CD4-positive, alpha-beta T cell treated with Interleukin-6 at 100 ng/mL for 8 hours (primary cell): ENCODE measurements at regions not wholly inside any gene's neighbourhood (a gene's known extent, or its start where the extent isn't known, plus 50 kb on each side); places are given as distances from the start of the nearest gene placed in this dataset.
"Not testable (repeated sequence)": the region's sequence is repeated elsewhere in the genome, so short reads cannot be mapped to it uniquely, and the experiment has no call there.

Experiments
- DNase-seq: peaks from one replicate; pipeline ENCODE4 v3.0.0-alpha.2; 2020; ENCODE audit warnings: mixed read lengths, low spot score

DNA sequence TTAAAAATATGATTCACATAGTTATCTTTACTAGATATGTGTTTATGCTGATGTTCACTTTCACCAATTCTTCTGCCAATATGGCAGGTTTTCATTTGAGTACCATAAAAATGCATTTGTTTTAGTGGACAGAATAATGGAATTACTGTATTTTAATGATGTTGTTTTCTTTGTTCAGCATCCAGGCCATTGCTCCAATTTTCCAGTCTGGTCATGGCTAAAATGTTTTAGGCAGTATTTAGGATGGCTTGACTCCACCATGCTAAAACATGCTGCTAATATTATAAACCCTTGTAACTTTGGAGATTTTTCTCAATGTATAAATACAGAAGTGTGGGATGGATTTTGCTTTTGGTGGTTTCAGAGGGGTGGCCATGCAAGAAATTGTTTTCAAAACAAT, 273.0 kb upstream of the RPS23 start:
- no peak for DNase-seq

DNA sequence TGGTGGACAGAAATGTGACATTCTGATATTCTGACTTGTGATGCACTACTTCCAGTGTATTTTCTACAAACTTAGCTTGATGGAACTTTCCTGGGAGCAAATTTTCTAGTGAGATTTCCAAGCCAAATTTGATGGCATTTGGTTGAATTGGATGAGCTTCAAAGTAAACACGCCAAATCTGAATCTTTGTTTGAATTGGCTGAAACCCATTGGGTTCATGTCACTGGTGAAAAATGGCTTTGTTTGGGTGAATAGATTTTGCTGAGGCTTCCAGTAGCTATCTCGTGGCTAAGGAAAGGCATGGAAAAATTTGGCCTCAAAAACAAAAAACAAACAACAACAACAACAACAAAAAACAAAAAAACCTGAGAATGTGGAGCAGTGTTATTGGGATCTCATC, 271.1 kb upstream of the RPS23 start:
- DNase-seq: no peak

DNA sequence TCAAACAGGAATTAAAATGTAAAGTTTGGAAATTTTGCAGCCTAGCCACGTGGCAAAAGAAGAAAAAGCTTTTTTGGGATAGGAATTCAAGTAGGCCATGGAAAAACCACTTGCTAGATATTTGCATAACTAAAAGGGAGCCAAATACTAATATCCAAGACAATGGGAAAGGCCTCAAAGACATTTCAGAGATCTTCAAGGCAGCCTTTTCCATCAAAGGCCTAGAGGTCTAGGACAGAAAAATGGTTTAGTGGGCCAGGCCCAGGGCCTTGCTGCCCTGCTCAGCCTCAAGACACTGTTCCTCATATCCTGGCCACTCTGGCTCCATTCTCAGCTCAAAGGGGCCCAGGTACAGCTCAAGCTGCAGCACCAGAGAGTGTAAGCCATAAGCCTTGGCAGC, 265.9 kb upstream of the RPS23 start:
- DNase-seq: no peak

DNA sequence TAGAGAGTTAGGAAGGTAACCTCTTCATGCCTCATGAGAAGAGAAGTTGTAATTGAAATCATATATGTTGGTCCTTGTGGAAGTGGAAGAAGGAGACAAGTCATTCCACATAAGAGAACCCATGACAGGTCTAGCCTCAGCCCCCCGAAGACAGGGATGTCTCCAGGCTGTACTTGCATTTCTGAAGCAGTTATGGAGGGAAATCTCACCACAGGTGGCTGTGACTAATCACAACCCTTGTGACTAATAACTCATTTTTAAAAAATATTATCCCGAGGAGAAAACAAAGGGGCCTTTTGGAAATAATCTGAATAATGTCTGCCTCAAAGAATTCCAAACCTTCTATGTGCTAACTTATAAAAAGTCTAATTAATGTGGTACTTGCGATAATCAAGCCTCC, 262.1 kb upstream of the RPS23 start:
- DNase-seq: no peak

DNA sequence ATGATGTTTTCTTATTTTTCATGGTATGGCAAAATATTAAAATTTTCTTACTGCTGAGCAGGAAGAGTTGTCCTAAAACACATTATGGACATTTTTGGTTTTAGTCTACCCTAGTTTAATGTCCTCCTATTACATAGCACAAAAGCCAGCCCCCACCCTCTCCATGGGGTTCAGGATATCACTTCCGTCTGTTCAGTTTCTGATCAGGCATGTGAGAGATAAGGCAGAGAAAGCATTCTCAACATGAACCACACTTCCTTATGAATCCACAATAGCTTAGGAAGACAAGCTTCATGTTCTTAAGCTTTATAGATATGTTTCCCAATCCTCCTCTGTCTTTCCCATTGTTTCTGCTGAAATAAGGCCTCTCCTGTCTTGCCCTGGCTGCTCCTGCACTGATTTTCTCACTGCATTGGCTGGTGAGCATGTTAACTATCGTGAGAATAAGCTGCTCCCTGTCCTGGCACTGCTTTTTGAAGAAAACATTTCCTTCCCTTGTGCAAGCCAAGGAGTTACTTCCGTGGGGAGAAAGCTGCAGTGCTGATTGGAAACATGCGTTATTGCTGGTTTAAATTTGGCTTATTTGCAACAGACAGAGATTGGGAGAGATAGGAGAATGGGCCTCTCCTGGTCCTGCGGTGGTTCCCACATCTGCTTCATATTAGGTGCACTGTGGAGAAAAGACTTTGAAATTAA, 260.3 kb upstream of the RPS23 start:
- no peak for DNase-seq

DNA sequence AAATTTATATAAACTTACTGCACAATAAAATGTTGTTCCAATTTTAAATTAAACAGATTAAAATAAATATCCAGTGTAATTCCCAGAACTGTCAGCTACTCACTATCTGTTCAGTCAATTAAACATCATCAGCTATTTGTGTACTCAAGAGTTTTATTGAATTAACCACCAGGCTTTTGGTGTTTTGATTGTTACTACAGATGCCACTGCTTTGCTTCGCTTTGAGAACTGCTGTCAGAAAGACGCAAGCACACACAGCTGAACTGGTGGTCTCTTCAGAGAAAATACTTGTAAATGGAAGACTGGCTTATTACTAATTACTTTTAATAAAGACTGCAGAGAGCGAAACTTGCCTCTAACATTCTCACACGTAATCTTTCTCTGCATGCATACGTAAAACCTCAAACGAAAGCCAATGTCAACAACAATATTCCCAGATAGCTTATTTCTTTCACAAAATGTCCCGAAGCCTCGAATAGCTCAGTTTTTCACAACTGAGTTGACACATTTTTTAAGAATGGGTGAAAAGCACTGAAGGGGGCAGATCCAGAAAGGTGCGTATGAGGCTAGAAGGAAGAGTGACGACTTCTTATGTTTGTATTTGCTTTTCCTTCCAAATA, 259.6 kb upstream of the RPS23 start:
- DNase-seq: no peak

DNA sequence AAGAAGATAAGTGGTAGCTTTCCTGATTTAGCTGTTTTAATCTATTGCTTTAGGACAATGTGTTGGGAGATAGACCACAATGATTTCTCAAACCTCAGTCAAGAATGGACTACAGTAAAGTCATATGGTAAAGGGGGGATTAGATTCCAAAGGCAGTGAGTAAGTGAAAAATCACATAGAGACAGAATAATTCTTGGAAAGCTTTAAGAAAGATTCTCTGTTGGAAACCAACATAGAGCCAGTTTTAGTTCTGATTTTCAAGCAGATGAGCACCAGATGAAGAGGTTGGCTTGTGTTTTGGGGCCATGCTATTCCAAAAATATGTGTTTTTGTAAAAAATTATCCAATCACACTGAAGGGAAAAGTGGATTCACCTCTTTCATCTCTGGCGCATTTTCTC, 256.8 kb upstream of the RPS23 start:
- no peak for DNase-seq

DNA sequence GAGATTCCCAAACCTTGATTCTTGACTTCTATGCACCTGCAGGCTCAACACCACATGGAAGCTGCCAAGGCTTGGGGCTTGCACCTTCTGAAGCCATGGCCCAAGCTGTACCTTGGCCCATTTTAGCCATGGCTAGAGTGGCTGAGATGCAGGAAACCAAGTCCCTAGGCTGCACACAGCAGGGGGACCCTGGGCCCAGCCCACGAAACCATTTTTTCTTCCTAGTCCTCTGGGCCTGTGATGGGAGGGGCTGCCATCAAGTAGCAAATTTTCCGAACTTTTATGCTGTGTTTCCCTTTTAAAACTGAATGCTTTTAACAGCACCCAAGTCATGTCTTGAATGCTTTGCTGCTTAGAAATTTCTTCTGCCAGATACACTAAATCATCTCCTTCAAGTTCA, 253.9 kb upstream of the RPS23 start:
- DNase-seq: not testable (repeated sequence)

DNA sequence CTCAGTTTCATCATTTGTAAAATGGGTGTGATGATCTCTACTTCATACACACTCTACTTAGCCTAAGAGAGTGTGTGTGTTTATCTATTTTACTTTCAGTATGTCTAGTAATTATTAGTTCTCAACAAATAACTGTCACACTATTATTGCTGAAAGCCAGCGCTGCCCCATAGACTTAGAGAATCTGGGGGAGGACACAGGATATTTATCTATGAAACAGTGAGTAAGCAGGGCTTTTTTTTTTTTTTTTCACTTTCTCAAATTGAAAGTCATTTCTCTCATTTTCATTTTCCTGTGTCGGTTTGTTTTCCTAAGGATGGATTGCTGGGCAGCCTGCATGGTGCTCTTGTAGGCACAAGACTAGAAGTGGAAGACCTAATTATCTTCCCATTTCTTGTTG, 248.4 kb upstream of the RPS23 start:
- DNase-seq: no peak

DNA sequence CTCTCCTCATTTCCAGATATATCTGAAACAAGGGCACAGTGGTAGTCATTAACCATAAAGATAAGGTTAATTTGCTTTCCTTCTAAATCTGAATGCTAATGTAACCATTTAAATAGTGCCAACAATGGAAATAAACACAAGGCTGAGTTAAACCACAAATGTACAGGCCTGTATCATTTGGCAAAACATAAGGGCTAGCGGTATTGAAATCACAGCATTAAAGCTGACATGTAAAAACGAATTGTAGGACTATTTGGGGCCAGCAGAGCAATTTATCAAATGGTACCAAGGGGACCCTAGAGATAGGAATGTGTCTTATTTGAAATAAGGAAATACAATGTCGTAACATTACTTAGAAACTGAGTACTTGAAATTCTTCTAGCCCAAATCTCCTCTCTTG, 247.5 kb upstream of the RPS23 start:
- no peak for DNase-seq

DNA sequence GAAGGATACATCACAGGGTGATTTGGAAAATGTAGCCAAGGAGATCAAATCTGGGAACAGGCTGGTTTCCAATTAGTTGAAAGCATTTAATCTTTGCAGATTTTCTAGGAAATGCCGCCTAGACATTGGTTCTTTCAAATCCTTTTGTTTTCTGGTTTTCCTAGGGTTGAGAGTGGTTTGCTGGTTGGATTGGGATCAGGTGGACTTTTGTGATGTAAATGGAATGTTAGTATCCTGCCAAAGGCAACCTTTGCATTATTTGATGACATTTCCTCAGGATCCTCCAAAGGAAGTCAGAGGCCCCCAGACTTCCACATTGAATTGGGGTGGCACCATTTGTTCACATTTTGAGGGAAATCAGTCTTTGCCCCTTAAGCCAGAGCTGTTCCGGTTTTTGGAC, 245.5 kb upstream of the RPS23 start:
- DNase-seq: no peak

DNA sequence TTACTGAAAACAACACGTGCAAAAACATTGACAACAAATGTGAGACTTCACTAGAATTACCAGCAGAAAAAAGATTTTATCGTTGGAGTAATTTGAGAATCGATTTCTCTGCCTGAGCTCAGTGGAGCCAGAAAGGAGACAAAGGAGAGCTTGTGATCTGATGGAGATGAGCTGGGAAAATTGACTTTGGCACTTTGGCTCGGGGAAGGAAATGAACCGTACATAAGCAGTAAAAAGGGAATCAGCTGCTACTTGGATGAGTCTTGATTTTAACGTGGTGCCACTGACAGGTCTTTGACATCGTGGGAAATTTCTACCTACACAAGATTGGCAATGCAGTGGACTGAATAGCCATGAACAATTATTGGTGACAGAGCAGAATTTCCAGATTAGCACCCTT, 244.7 kb upstream of the RPS23 start:
- no peak for DNase-seq

DNA sequence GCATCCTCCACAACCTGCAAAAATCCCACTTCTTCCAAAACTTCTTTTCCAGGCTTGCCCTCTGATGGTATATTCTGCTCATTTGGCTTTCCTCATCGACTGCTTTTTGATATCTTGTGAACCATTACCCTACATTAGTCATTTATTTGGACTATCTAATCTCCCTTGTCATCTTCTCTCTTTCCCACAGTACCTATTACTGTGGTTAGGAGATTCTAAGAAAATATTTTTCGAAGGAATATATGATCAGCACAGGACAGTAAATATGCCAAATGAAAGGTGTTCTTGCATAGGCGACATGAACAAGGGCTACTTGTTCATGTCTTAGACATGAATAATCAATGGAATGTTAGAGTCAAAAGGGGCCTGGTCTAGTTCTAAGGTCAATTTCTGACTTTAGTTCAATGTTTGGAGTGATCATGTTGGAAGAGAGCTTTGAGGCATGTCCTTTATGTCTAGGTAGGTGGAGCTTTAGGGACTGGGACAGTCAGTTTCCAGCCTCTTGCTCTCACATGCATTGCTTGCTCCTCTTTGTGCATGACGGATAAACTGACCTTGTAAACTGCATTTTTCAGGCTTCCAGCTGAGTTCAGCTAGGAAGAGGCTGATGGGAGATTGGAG, 243.4 kb upstream of the RPS23 start:
- no peak for DNase-seq

DNA sequence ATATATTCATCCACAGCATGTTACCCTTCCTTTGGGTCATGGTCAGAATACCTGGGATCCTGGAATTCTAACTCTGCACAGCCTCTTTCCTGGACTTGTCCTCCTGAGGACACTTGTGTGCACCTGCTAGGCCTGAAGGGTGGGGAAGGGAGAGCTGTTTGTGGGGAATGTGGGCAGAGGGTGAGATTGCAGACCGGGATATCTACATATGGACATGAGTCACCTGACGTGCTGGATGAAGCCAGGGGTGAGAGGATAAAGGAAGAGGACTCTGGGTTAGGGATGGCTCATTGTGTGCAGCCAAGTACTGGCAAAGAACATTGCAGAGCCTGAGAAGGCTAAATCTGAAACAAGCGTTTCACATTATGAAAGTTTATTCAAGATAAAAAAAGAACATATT, 241.4 kb upstream of the RPS23 start:
- DNase-seq: no peak

DNA sequence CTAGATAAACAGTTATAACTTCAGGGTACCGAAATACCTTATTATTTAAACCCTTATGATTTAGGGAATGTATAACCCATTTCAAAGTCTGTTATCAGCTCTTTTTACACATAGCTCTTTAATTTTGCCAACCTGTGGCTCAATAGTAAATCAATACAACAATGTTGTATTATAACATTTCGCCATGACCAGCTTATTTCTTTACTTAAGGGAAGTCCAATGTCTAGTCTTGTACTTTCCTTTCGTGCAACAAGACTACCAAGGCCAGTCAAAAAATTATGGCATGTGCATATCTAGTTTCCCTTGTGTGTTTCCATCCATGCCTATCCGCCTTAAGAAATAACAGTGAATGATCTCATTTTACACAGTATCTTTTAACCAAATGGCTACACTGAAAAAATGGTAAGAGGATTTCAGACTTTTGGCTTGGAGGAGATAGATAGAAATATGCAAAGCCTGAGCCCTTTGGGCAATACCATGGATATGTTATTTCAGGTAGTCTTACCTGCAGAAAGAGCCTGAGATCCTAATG, 239.5 kb upstream of the RPS23 start:
- no peak for DNase-seq

DNA sequence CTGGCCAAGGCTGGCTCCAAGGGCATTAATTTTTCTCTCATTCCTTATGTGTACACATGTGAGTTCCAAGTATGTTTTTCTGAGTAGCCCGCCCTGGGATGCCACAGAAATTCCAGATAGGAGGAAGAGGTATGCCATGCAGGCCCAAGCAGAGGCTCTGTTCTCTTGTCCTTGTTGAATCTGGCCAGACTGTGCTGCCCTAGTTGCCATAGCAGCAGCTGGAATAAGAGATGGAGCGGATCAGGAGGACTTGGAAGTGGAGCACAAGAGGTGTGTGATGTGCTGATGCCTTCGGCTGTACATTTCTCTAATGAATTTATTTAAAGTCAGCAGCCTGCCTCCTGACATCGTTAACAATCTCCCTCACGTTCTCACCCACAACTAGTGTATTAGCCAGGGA, 235.6 kb upstream of the RPS23 start:
- no peak for DNase-seq

DNA sequence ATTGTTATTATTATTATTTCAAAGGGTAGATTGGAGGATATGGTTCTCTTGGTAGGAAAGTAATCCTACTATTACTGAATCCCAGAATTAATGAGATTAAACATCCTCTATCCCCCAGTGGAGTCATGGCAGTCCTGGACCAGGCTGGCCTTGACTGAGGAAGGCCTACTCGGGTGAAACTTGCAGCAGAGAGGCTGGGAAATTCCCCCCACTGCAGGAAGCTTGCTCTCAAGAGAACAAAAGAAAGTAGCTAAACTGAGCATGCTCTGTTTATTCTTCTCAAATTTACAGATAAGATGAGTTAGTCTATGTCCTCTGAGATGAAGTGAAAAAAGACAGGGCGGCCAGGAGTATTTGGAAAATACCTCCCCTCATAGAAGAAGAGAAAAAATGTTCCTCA, 233.9 kb upstream of the RPS23 start:
- DNase-seq: no peak

DNA sequence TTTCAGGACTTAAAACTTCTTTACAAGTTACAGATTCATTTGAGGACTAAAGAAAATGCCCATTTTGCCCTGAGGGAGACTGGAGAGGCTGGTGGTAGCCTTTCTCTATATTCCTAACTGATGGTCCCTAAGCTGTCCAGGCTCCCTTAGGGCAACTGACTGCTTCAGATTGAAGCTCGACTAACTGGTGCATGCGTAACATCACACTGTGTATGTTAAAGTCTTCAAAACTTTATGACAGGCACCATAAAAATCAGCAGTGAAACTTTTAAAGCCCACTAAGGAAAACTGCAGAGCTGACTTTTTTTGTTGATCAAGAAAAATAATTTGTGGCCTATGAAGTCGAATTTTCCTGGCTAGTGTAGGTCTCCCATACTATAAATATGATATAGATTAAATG, 233.0 kb upstream of the RPS23 start:
- no peak for DNase-seq

DNA sequence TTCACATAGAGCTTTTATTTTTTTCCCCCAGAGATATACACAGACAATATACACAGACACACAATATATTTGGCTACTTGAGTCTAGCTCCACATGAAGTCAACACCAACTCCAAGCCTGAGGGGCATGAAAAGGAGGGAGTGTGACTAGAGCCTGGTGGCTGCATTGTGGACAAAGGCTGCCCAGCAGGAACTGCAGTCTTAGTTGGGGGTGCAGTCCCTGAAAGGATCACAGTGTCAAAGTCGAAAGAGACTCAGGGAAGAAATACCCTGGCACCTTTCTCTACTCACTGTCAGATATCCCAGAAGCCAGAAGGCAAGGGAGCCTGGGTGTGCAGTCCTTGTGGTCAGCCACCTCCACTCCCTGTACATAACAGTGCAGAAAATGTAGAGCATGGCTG, 231.6 kb upstream of the RPS23 start:
- DNase-seq: no peak

DNA sequence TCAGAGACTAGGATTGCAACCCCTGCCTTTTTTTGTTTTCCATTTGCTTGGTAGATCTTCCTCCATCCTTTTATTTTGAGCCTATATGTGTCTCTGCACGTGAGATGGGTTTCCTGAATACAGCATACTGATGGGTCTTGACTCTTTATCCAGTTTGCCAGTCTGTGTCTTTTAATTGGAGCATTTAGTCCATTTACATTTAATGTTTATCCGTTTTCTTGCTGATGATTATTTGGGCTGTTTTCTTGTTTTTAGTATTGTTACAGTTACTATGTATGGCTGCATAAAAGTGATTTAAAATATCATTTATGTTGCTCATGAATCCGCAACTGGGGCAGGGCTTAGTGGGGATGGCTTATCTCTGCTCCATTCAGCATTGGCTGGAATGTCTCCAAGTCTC, 228.2 kb upstream of the RPS23 start:
- not testable (repeated sequence) for DNase-seq

DNA sequence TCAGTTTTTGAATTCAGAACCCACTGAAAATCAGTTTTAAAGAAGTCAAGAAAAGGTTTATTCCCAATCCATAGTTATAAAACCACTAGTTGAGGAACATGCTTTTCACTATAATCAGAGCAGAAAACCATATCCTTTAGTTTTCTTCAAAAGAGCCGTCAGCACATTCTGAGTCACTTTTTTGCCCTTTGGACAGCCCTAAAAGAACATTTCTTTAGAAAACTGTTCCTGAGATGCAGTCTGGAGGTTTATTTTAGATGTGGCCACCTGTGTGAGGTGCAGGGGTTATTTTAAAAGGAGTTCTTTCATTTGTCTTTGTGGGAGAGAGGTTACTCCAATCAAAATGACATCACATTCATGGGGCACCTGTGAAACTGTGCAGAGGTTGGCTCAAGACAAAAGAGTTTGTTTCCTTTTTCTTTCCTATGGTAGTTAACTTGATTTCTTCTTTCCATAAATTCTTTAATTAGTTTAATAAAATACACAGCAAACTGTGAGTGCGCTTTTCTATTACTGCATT, 221.6 kb upstream of the RPS23 start:
- no peak for DNase-seq

DNA sequence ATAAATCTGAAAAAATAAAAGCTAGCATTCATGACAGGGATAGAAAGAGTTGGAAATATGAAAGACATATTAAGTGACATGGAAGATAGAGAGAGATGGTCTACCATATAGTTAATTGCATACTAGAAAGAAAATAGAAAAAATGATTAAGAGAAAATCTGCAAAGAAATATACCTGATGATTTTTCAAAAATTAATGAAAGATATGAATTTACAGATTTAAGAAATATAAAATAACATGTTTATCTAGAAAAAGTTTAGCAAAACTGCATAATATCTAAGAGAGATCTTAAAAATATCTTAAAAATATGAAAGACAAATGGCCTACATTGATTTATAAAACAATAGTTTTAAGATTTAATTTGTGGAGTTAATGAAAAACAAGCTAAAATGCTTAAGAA, 219.1 kb upstream of the RPS23 start:
- DNase-seq: no peak

DNA sequence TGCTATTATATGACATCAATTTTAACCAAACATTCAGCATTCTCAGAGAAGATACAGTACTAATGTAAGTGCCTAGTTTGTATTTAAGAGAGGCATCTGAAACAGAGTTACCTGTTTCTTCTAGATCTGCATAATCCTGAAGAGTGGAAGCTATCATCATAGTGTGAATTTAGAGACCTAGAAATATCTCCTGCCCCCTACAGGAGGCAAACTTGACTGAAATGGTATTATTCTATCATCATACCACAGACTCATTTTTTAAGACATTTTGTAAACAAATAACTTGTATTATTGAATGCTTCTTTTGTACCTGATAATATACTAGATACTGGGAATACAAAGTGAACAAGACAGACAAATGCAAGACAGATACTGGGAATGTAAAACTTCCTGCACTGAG, 216.8 kb upstream of the RPS23 start:
- DNase-seq: no peak
